Neural cell (in vitro differentiated cells): ENCODE measurements at regions not wholly inside any gene's neighbourhood (a gene's known extent, or its start where the extent isn't known, plus 50 kb on each side); places are given as distances from the start of the nearest gene placed in this dataset.

Experiments used
- H2AFZ ChIP-seq: fragments of 200-600, 300-800 bp; sonication (generic), shearing (Covaris generic); 2 replicates; pipeline ENCODE4 v1.6.0; 2014; ENCODE audit warnings: low read depth, mild to moderate bottlenecking, antibody characterized with exemption, low read length, moderate library complexity
- H3F3A ChIP-seq: fragments of 200-600 bp; shearing (Covaris generic); 2 replicates; pipeline ENCODE4 v1.6.1; 2016; ENCODE audit warnings: mild to moderate bottlenecking, moderate library complexity, mixed read lengths, antibody characterized with exemption, low read length; ENCODE audit not compliant: insufficient read depth, poor library complexity, severe bottlenecking
- H3K27ac ChIP-seq: fragments of 200-600, 300-800 bp; sonication (generic), shearing (Covaris generic); 2 replicates; pipeline ENCODE4 v1.5.1; 2014; ENCODE audit warnings: mild to moderate bottlenecking, low read length, moderate library complexity
- H3K27me3 ChIP-seq: fragments of 300-800, 200-600 bp; sonication (generic), shearing (Covaris generic); 2 replicates; pipeline ENCODE4 v1.6.0; 2014; ENCODE audit warnings: mild to moderate bottlenecking, low read depth, low read length, moderate library complexity; ENCODE audit not compliant: insufficient read depth
- H3K36me3 ChIP-seq: fragments of 300-800, 200-600 bp; sonication (generic), shearing (Covaris generic); 2 replicates; pipeline ENCODE4 v1.5.1; 2014; ENCODE audit warnings: mild to moderate bottlenecking, antibody characterized with exemption, low read length, moderate library complexity; ENCODE audit not compliant: insufficient read depth
- H3K4me2 ChIP-seq: fragments of 300-800, 200-600 bp; sonication (generic), shearing (Covaris generic); 2 replicates; pipeline ENCODE4 v1.6.0; 2014; ENCODE audit warnings: mild to moderate bottlenecking, low read length
- H3K4me3 ChIP-seq: fragments of 300-800, 200-600 bp; sonication (generic), shearing (Covaris generic); 2 replicates; pipeline ENCODE4 v1.5.1; 2014; ENCODE audit warnings: mild to moderate bottlenecking, low read length, moderate library complexity
- H3K79me2 ChIP-seq: fragments of 200-600 bp; shearing (Covaris generic); replicated peaks from 2 replicates; pipeline ENCODE4 v1.6.0; 2014; ENCODE audit warnings: mild to moderate bottlenecking, low read length, moderate library complexity; ENCODE audit not compliant: insufficient read depth
- H3K9ac ChIP-seq: fragments of 300-800, 200-600 bp; sonication (generic), shearing (Covaris generic); 2 replicates; pipeline ENCODE4 v1.6.1; 2016; ENCODE audit warnings: mild to moderate bottlenecking, low read length, mixed read lengths
- H3K9me2 ChIP-seq: fragments of 200-600 bp; shearing (Covaris generic); 2 replicates; pipeline ENCODE4 v1.6.1; 2016; ENCODE audit warnings: mild to moderate bottlenecking, low read length, mixed read lengths; ENCODE audit not compliant: insufficient read depth
- H3K9me3 ChIP-seq: fragments of 200-600, 300-800 bp; sonication (generic), shearing (Covaris generic); 2 replicates; pipeline ENCODE4 v1.6.1; 2016; ENCODE audit warnings: mild to moderate bottlenecking, mixed run types, low read length, moderate library complexity, mixed read lengths
- H4K20me1 ChIP-seq: fragments of 200-600 bp; shearing (Covaris generic); 2 replicates; pipeline ENCODE4 v1.6.1; 2016; ENCODE audit warnings: mild to moderate bottlenecking, mixed run types; ENCODE audit not compliant: insufficient read depth
- EP300 ChIP-seq: fragments of 450-650 bp; conservative IDR thresholded peaks from 2 replicates; pipeline ENCODE4 v1.6.1; 2014; ENCODE audit warnings: antibody characterized with exemption, mild to moderate bottlenecking, moderate library complexity; ENCODE audit not compliant: poor library complexity, severe bottlenecking
- EZH2 ChIP-seq: fragments of 200-600, 300-800 bp; shearing (Covaris generic), sonication (generic); IDR thresholded peaks from 2 replicates; pipeline ENCODE4 v1.6.1; 2014; ENCODE audit warnings: antibody characterized with exemption, low read length, borderline replicate concordance, mild to moderate bottlenecking; ENCODE audit not compliant: insufficient read depth, poor library complexity, severe bottlenecking
- MXI1 ChIP-seq: fragments of 450-650 bp; conservative IDR thresholded peaks from 2 replicates; pipeline ENCODE4 v1.6.1; 2014; ENCODE audit warnings: antibody characterized with exemption, mild to moderate bottlenecking; ENCODE audit not compliant: poor library complexity, severe bottlenecking
- POLR2AphosphoS5 ChIP-seq: IDR thresholded peaks from 2 replicates; pipeline ENCODE4 v1.6.1; 2012
- RAD21 ChIP-seq: fragments of 450-650 bp; conservative IDR thresholded peaks from 2 replicates; pipeline ENCODE4 v1.6.1; 2014; ENCODE audit warnings: antibody characterized with exemption, mild to moderate bottlenecking, moderate library complexity
- SMC3 ChIP-seq: fragments of 450-650 bp; conservative IDR thresholded peaks from 2 replicates; pipeline ENCODE4 v1.6.1; 2014; ENCODE audit warnings: antibody characterized with exemption, mild to moderate bottlenecking, moderate library complexity; ENCODE audit not compliant: poor library complexity
- TAF1 ChIP-seq: IDR thresholded peaks from 2 replicates; pipeline ENCODE4 v1.6.1; 2012; ENCODE audit warnings: low read depth
- TF ChIP-seq, protein P1 (sequence below): fragments of 450-650 bp; IDR thresholded peaks from 2 replicates; pipeline ENCODE4 v1.5.1; 2014; ENCODE audit warnings: antibody characterized with exemption, mild to moderate bottlenecking, moderate library complexity; ENCODE audit not compliant: poor library complexity, severe bottlenecking
- TF ChIP-seq, protein P2 (sequence below): IDR thresholded peaks from 2 replicates; pipeline ENCODE4 v1.6.1; 2012; ENCODE audit warnings: borderline replicate concordance

DNA sequence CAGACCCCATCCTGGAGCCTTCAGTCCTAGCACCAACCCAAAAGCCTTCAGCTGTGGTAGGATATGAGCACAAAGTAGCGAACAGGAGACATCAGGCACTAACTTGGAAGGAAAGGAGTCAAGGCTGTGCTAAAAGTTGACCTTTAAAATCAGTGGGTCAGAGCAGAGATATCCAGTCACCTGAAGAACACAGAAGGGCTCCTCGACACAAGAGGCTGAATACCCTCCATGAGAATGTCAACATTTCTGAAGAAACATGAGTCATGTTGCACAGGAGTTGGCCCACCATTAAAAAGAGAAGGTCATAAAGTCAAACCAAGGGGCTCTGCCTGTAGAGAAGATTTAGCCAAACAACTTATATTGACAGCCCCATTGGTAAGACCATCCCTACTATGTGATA lies 172.5 kb downstream of the PLPP3 start:
- Histone ChIP-seq H3K9ac (no peak overlapping the region), H3K27me3 (no peaks in the 10 kb centered on the region), H4K20me1 (no peaks in the 10 kb centered on the region), H3K27ac (no peak overlapping the region), H3K4me2 (no peak overlapping the region), H3K36me3 (no peaks in the 10 kb centered on the region), H3K79me2 (no peaks in the 10 kb centered on the region), H3K9me2 (no peaks in the 10 kb centered on the region), H3F3A (no peaks in the 10 kb centered on the region), H3K4me3 (no peak overlapping the region), H3K9me3 (no peaks in the 10 kb centered on the region), H2AFZ (no peak overlapping the region)
- TF ChIP-seq EZH2 = no peak
- TF ChIP-seq, protein P1, sequence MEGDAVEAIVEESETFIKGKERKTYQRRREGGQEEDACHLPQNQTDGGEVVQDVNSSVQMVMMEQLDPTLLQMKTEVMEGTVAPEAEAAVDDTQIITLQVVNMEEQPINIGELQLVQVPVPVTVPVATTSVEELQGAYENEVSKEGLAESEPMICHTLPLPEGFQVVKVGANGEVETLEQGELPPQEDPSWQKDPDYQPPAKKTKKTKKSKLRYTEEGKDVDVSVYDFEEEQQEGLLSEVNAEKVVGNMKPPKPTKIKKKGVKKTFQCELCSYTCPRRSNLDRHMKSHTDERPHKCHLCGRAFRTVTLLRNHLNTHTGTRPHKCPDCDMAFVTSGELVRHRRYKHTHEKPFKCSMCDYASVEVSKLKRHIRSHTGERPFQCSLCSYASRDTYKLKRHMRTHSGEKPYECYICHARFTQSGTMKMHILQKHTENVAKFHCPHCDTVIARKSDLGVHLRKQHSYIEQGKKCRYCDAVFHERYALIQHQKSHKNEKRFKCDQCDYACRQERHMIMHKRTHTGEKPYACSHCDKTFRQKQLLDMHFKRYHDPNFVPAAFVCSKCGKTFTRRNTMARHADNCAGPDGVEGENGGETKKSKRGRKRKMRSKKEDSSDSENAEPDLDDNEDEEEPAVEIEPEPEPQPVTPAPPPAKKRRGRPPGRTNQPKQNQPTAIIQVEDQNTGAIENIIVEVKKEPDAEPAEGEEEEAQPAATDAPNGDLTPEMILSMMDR = no peak
- TF ChIP-seq SMC3 = no peak
- no peak for TF ChIP-seq POLR2AphosphoS5
- no peak for TF ChIP-seq EP300
- TF ChIP-seq, protein P2, sequence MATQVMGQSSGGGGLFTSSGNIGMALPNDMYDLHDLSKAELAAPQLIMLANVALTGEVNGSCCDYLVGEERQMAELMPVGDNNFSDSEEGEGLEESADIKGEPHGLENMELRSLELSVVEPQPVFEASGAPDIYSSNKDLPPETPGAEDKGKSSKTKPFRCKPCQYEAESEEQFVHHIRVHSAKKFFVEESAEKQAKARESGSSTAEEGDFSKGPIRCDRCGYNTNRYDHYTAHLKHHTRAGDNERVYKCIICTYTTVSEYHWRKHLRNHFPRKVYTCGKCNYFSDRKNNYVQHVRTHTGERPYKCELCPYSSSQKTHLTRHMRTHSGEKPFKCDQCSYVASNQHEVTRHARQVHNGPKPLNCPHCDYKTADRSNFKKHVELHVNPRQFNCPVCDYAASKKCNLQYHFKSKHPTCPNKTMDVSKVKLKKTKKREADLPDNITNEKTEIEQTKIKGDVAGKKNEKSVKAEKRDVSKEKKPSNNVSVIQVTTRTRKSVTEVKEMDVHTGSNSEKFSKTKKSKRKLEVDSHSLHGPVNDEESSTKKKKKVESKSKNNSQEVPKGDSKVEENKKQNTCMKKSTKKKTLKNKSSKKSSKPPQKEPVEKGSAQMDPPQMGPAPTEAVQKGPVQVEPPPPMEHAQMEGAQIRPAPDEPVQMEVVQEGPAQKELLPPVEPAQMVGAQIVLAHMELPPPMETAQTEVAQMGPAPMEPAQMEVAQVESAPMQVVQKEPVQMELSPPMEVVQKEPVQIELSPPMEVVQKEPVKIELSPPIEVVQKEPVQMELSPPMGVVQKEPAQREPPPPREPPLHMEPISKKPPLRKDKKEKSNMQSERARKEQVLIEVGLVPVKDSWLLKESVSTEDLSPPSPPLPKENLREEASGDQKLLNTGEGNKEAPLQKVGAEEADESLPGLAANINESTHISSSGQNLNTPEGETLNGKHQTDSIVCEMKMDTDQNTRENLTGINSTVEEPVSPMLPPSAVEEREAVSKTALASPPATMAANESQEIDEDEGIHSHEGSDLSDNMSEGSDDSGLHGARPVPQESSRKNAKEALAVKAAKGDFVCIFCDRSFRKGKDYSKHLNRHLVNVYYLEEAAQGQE = no peak
- no peak for TF ChIP-seq TAF1
- TF ChIP-seq RAD21 = no peak
- TF ChIP-seq MXI1 = no peak

DNA sequence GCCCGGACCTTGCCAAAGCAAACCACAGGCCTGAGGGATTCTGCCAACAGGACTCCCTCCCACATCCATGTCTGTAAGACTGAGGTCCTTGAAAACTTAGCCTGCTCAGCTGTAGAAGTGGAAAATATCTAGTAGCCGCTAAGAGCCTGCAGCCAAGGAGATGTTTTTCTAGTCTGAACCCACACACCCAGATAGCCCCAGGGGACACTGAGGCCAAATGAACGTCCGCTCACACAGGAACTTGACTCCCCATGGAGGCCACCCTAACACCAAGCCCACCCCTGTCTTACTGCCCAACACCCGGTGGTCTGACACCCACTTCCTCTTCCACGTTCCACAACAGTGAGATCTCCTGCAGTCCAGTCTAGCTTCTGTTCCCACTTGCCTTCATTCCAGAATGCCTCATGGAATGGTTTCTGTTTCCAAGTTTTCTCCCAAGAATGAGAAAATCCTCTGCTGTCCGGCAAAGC lies 174.8 kb downstream of the PLPP3 start:
- Histone ChIP-seq H3K9ac (no peak overlapping the region), H3K36me3 (no peaks in the 10 kb centered on the region), H3K27ac (no peak overlapping the region), H3K79me2 (no peaks in the 10 kb centered on the region), H3F3A (no peaks in the 10 kb centered on the region), H3K27me3 (no peaks in the 10 kb centered on the region), H4K20me1 (no peaks in the 10 kb centered on the region), H3K4me2 (no peak overlapping the region), H3K9me2 (no peaks in the 10 kb centered on the region), H3K4me3 (no peak overlapping the region), H3K9me3 (no peaks in the 10 kb centered on the region), H2AFZ (no peak overlapping the region)
- TF ChIP-seq EZH2 = no peak
- TF ChIP-seq TAF1 = no peak
- no peak for TF ChIP-seq EP300
- no peak for TF ChIP-seq MXI1
- no peak for TF ChIP-seq POLR2AphosphoS5
- TF ChIP-seq, protein P1 = no peak
